Left lung (tissue), 4 donors: ENCODE measurements at regions not wholly inside any gene's neighbourhood (a gene's known extent, or its start where the extent isn't known, plus 50 kb on each side); places are given as distances from the start of the nearest gene placed in this dataset.

ENCODE experiments used
- ATAC-seq: fragments of 200-7000 bp; cut with Tn5 transposase; one replicate; pipeline ENCODE4 v1.9.1; 2020; ENCODE audit warnings: moderate library complexity
- DNase-seq, 4 donors: peaks; one replicate each; pipeline ENCODE4 v3.0.0-alpha.2; 2013 to 2020
- H3K27ac ChIP-seq, 2 donors: fragments of 200-600 bp; sonication (generic) in 1 of 2; one replicate each; pipeline versions ENCODE4 v1.5.0 to v1.8.0; 2020 to 2021
- H3K27me3 ChIP-seq, 2 donors: fragments of 200-600 bp; sonication (generic) in 1 of 2; one replicate each; pipeline versions ENCODE4 v1.5.0 to v1.8.0; 2020 to 2021
- H3K36me3 ChIP-seq, 2 donors: fragments of 200-600 bp; sonication (generic) in 1 of 2; one replicate each; pipeline versions ENCODE4 v1.5.0 to v1.8.0; 2020 to 2021
- H3K4me1 ChIP-seq, 2 donors: fragments of 200-600 bp; one replicate each; pipeline ENCODE4 v1.8.0; 2021
- H3K4me3 ChIP-seq, 2 donors: fragments of 200-600 bp; sonication (generic) in 1 of 2; one replicate each; pipeline versions ENCODE4 v1.5.0 to v1.8.0; 2020 to 2021; ENCODE audit warnings: mild to moderate bottlenecking in 1 of 2
- H3K9me3 ChIP-seq, 2 donors: fragments of 200-600 bp; sonication (generic) in 1 of 2; one replicate each; pipeline versions ENCODE4 v1.5.0 to v1.8.0; 2020 to 2021
- intact Hi-C, 2 donors: fragments of 100-400 bp; cut with DNase I; formaldehyde crosslinking; loops; one replicate each; pipeline versions ENCODE4 v1.11.2 to v1.14.2; 2022
- TF ChIP-seq, protein P1 (sequence below), 2 donors: fragments of 200-600 bp; sonication (generic) in 1 of 2; IDR thresholded peaks; one replicate each; pipeline versions ENCODE4 v1.5.0 to v1.8.0; 2021; ENCODE audit warnings: antibody characterized with exemption in 2 of 2
- donor health status: DM: no; HTN: yes; CAD: no.
- donor health status: DM: no; HTN: no; CAD: no.

DNA sequence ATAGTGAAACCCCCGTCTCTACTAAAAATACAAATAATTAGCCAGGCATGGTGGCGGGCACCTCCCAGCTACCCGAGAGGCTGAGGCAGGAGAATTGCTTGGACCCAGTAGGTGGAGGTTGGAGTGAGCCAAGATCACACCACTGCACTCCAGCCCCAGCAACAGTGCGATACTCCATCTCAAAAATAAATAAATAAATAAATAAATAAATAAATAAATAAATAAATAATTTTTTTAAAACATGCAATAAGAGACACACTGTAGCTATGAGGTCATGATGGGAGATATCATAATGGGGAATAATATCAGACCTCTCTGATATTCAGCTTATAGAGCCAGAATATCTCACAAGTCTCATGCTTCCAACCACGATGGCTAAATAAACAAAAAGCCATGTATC is 82.3 kb downstream of the CD24 start:
- Histone ChIP-seq H3K27me3 (peaks cover 0 to 5% of the 10 kb centered on the region in 2 donors), H3K4me3 (no peak overlapping the region), H3K27ac (no peak overlapping the region), H3K36me3 (no peaks in the 10 kb centered on the region), H3K4me1 (no peaks in the 10 kb centered on the region), H3K9me3 (no peaks in the 10 kb centered on the region)
- DNase-seq, result no peak
- ATAC-seq, result no peak
- TF ChIP-seq, protein P1, sequence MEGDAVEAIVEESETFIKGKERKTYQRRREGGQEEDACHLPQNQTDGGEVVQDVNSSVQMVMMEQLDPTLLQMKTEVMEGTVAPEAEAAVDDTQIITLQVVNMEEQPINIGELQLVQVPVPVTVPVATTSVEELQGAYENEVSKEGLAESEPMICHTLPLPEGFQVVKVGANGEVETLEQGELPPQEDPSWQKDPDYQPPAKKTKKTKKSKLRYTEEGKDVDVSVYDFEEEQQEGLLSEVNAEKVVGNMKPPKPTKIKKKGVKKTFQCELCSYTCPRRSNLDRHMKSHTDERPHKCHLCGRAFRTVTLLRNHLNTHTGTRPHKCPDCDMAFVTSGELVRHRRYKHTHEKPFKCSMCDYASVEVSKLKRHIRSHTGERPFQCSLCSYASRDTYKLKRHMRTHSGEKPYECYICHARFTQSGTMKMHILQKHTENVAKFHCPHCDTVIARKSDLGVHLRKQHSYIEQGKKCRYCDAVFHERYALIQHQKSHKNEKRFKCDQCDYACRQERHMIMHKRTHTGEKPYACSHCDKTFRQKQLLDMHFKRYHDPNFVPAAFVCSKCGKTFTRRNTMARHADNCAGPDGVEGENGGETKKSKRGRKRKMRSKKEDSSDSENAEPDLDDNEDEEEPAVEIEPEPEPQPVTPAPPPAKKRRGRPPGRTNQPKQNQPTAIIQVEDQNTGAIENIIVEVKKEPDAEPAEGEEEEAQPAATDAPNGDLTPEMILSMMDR (IDR thresholded peaks at IDR 0.05), result no peak
- intact Hi-C loops, result no loop called here

GRCh38 chr6:106890447-106890846 is 84.1 kb downstream of the CD24 start:
- ATAC-seq (no peak), DNase-seq (no peak)
- TF ChIP-seq, protein P1 (IDR thresholded peaks at IDR 0.05), result no peak
- H3K9me3 ChIP-seq, result no peaks in the 10 kb centered on the region
- H3K27ac ChIP-seq, result no peak overlapping the region
- no peaks in the 10 kb centered on the region for H3K4me1 ChIP-seq
- H3K27me3 ChIP-seq, result no peaks in the 10 kb centered on the region
- H3K4me3 ChIP-seq, result no peak overlapping the region
- no peaks in the 10 kb centered on the region for H3K36me3 ChIP-seq
- intact Hi-C loops, result no loop called here

GRCh38 chr6:106889692-106890091 is 84.8 kb downstream of the CD24 start:
- Histone ChIP-seq H3K27ac (no peak overlapping the region), H3K4me1 (no peaks in the 10 kb centered on the region), H3K9me3 (no peaks in the 10 kb centered on the region), H3K4me3 (no peak overlapping the region), H3K36me3 (no peaks in the 10 kb centered on the region), H3K27me3 (no peaks in the 10 kb centered on the region)
- intact Hi-C loops, result no loop called here
- ATAC-seq (no peak), DNase-seq (no peak)
- TF ChIP-seq, protein P1 (IDR thresholded peaks at IDR 0.05), result no peak

DNA sequence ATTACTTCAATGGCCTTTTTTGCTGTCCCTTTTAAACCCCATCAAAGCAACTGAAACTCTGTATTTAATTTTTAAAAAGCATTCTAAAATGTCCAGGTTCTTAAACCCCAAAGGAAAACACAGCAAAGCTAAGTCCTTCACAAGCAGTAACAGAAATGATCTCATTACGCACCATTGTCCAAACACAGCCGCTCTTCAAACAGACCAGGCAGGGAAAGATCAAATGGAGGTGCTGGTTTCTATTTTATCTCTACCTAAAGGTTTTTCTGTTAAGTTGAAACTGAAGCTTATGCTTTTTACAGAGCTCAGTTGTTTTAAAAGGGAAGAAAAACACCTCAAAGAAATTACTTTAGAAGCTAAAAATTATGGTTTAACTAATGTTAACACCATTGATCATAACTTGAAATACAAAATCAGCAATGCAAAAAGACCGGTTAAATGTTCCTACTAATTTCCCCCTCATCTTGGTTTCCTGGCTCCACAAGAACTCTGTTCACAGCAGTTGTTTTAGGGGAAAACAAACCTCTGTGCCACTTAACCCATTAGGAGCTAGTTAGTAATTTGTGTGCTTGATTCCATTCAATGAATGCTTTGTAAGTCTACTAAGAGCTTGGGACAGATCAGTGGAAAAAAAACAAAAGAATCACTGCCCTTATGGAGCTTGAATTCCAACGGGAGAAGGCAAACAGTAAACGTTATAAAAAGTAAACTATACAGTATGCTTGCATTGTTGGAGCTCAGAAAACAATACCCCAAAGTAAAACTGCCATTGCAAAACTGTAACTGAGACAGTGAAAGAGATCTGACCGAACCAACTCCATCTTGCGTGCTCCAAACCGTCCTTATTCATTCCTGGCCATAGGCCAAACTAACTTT is 87.4 kb downstream of the CD24 start:
- no peak overlapping the region for H3K27ac ChIP-seq
- TF ChIP-seq, protein P1 (IDR thresholded peaks at IDR 0.05), result no peak
- DNase-seq, result no peak
- peak; percentile 54 for ATAC-seq
- no peaks in the 10 kb centered on the region for H3K4me1 ChIP-seq
- H3K9me3 ChIP-seq, result no peaks in the 10 kb centered on the region
- H3K4me3 ChIP-seq, result no peak overlapping the region
- H3K27me3 ChIP-seq, result no peaks in the 10 kb centered on the region
- intact Hi-C loops, result no loop called here
- no peaks in the 10 kb centered on the region for H3K36me3 ChIP-seq

DNA sequence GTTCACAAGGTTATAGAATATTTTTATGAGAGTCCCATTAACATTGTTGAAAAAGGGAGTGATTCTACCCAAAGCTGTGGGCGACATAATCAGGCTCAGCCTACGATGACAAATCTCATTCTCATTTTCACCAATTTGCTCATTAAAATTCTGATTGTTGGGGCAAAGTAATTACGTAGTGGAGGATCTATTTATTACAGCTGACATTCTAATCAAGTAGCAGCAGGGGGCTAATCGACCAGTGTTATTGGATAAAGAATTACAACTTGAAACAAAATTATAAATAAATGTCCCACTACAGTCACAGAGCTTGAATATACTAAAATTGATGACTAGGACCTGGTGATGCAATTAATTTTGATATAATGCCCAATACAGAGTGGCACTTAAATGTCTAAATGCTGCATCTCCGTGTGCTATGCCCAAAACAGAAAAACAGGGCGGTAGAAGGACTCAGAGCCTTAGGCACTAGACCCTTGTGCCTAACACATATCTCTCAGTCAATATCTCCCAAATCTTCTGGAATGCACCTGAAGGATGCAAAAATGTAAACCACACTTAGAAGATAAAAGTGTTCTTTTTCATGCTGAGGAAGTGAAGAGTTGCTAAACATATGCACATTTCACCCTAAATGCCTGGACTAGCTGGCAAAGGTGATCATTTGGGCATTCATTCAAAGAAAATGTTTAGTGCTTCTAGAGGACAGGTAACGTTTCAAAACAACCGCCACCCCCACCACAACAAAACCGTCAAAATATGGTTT is 88.3 kb downstream of the CD24 start:
- ATAC-seq (no peak), DNase-seq (no peak)
- no peaks in the 10 kb centered on the region for H3K4me1 ChIP-seq
- intact Hi-C loops, result no loop called here
- no peaks in the 10 kb centered on the region for H3K9me3 ChIP-seq
- H3K27me3 ChIP-seq, result no peaks in the 10 kb centered on the region
- H3K27ac ChIP-seq, result no peak overlapping the region
- H3K36me3 ChIP-seq, result no peaks in the 10 kb centered on the region
- TF ChIP-seq, protein P1 (IDR thresholded peaks at IDR 0.05), result no peak
- no peak overlapping the region for H3K4me3 ChIP-seq
